Fibroblast of pulmonary artery (primary cell): ENCODE measurements at regions not wholly inside any gene's neighbourhood (a gene's known extent, or its start where the extent isn't known, plus 50 kb on each side); places are given as distances from the start of the nearest gene placed in this dataset.

ENCODE experiments used
- DNase-seq: peaks from one replicate; pipeline ENCODE4 v3.0.0-alpha.2; 2010; ENCODE audit warnings: low read depth
- H3K4me3 ChIP-seq: replicated peaks from 2 replicates; pipeline ENCODE4 v1.5.1; 2011; ENCODE audit warnings: low read depth, mild to moderate bottlenecking, control low read depth, low read length, moderate library complexity
- CTCF ChIP-seq: IDR thresholded peaks from 2 replicates; pipeline ENCODE4 v1.5.1; 2011; ENCODE audit warnings: mild to moderate bottlenecking, control low read depth, low read length, inconsistent platforms; ENCODE audit errors: missing control alignments

GRCh38 chr14:47959740-47960139 lies 284.3 kb upstream of the MDGA2 start:
- H3K4me3 ChIP-seq = no peak overlapping the region
- no peak for TF ChIP-seq CTCF
- no peak for DNase-seq

- no peak overlapping the region for H3K4me3 ChIP-seq
- no peak for TF ChIP-seq CTCF
- DNase-seq = no peak
Measured at GRCh38 chr14:47949006-47949405, 273.6 kb upstream of the MDGA2 start.

GRCh38 chr14:47935332-47935731 lies 259.9 kb upstream of the MDGA2 start:
- TF ChIP-seq CTCF = no peak
- DNase-seq = no peak
- no peak overlapping the region for H3K4me3 ChIP-seq

- no peak for TF ChIP-seq CTCF
- DNase-seq = no peak
- H3K4me3 ChIP-seq = no peak overlapping the region
Measured at GRCh38 chr14:47929334-47929733, 253.9 kb upstream of the MDGA2 start.

- no peak for TF ChIP-seq CTCF
- no peak for DNase-seq
- no peak overlapping the region for H3K4me3 ChIP-seq
Measured at GRCh38 chr14:47921133-47921532, 245.7 kb upstream of the MDGA2 start.

GRCh38 chr14:47919997-47920396 lies 244.6 kb upstream of the MDGA2 start:
- no peak for DNase-seq
- no peak for TF ChIP-seq CTCF
- H3K4me3 ChIP-seq = no peak overlapping the region

GRCh38 chr14:47919334-47919846 lies 244.0 kb upstream of the MDGA2 start:
- no peak for TF ChIP-seq CTCF
- no peak overlapping the region for H3K4me3 ChIP-seq
- DNase-seq = no peak
